Natural killer cell (primary cell): ENCODE measurements at regions not wholly inside any gene's neighbourhood (a gene's known extent, or its start where the extent isn't known, plus 50 kb on each side); places are given as distances from the start of the nearest gene placed in this dataset.

Experiments used
- ATAC-seq, 3 donors: fragments of 150-1000 bp in 2 of 3; fragments of 200-7000 bp in 1 of 3; cut with Tn5 transposase; 1 replicate in 1 of 3; 2 replicates in 2 of 3; pipeline ENCODE4 v1.10.0; 2021; ENCODE audit warnings: mild to moderate bottlenecking in 2 of 3, moderate library complexity in 2 of 3
- DNase-seq, 2 donors: peaks; one replicate each; pipeline versions ENCODE4 v3.0.0 to v3.0.0-alpha.2; 2013 to 2021; ENCODE audit warnings: mixed read lengths in 1 of 2
- H3K27ac ChIP-seq: one replicate; pipeline ENCODE4 v1.5.1; 2013; ENCODE audit warnings: mild to moderate bottlenecking, low read length
- H3K27me3 ChIP-seq: one replicate; pipeline ENCODE4 v1.6.1; 2013; ENCODE audit warnings: low read length; ENCODE audit not compliant: control insufficient read depth, insufficient read depth
- H3K36me3 ChIP-seq: one replicate; pipeline ENCODE4 v1.6.1; 2013; ENCODE audit warnings: low read length; ENCODE audit not compliant: control insufficient read depth, insufficient read depth
- H3K4me1 ChIP-seq: one replicate; pipeline ENCODE4 v1.6.1; 2013; ENCODE audit warnings: low read length; ENCODE audit not compliant: control insufficient read depth, insufficient read depth
- H3K4me3 ChIP-seq: one replicate; pipeline ENCODE4 v1.5.1; 2013; ENCODE audit warnings: low read length
- H3K9me3 ChIP-seq: one replicate; pipeline ENCODE4 v1.6.1; 2013; ENCODE audit warnings: low read length; ENCODE audit not compliant: control insufficient read depth, insufficient read depth
- H3K27ac Mint-ChIP-seq, 2 donors: one replicate each; pipeline ENCODE4 v1.8.0; 2022; ENCODE audit warnings: mild to moderate bottlenecking in 2 of 2, mixed read lengths in 2 of 2, moderate library complexity in 1 of 2
- H3K27me3 Mint-ChIP-seq, 2 donors: one replicate each; pipeline ENCODE4 v1.8.0; 2022; ENCODE audit warnings: low read depth in 2 of 2, mixed read lengths in 2 of 2
- H3K36me3 Mint-ChIP-seq: one replicate; pipeline ENCODE4 v1.8.0; 2022; ENCODE audit warnings: mixed read lengths
- H3K4me1 Mint-ChIP-seq, 2 donors: one replicate each; pipeline ENCODE4 v1.8.0; 2022; ENCODE audit warnings: mixed read lengths in 2 of 2
- H3K4me3 Mint-ChIP-seq: one replicate; pipeline ENCODE4 v1.8.0; 2022; ENCODE audit warnings: mild to moderate bottlenecking, moderate library complexity, mixed read lengths
- H3K9me3 Mint-ChIP-seq, 2 donors: one replicate each; pipeline ENCODE4 v1.8.0; 2022; ENCODE audit warnings: mixed read lengths in 2 of 2
- CTCF ChIP-seq: fragments of 200-600 bp; IDR thresholded peaks from one replicate; pipeline ENCODE4 v1.8.0; 2022; ENCODE audit warnings: antibody characterized with exemption
- WGBS: methylation state at CpG from one replicate; pipeline ENCODE4 v1.1.7; 2013; ENCODE audit warnings: missing lambda C conversion rate; ENCODE audit not compliant: insufficient coverage; 5-methylcytosine and 5-hydroxymethylcytosine counted together
- intact Hi-C: fragments of 100-400 bp; cut with micrococcal nuclease; formaldehyde crosslinking; loops from one replicate; pipeline ENCODE4 v1.14.2; 2022

GRCh38 chrX:5650904-5651303 is 577.8 kb downstream of the NLGN4X start:
- TF ChIP-seq CTCF, result no peak
- H3K9me3 Mint-ChIP-seq, result peaks cover 14 to 19% of the 10 kb centered on the region in 2 donors
- H3K36me3 Mint-ChIP-seq, result peaks cover 7% of the 10 kb centered on the region
- no peaks in the 10 kb centered on the region for H3K27me3 Mint-ChIP-seq
- WGBS, result 62% methylated on average over 3 of the region's 3 CpGs
- Histone ChIP-seq H3K9me3 (no peaks in the 10 kb centered on the region), H3K36me3 (no peaks in the 10 kb centered on the region), H3K27ac (no peak overlapping the region), H3K27me3 (no peaks in the 10 kb centered on the region), H3K4me3 (no peak overlapping the region), H3K4me1 (no peaks in the 10 kb centered on the region)
- no peak overlapping the region for H3K27ac Mint-ChIP-seq
- DNase-seq (no peak), ATAC-seq (no peak)
- H3K4me1 Mint-ChIP-seq, result no peaks in the 10 kb centered on the region
- intact Hi-C loops, result no loop called here
- no peak overlapping the region for H3K4me3 Mint-ChIP-seq

- intact Hi-C loops, result no loop called here
- no peaks in the 10 kb centered on the region for H3K4me1 ChIP-seq
- no peaks in the 10 kb centered on the region for H3K36me3 Mint-ChIP-seq
Measured at GRCh38 chrX:5648941-5649568, 579.6 kb downstream of the NLGN4X start.

DNA sequence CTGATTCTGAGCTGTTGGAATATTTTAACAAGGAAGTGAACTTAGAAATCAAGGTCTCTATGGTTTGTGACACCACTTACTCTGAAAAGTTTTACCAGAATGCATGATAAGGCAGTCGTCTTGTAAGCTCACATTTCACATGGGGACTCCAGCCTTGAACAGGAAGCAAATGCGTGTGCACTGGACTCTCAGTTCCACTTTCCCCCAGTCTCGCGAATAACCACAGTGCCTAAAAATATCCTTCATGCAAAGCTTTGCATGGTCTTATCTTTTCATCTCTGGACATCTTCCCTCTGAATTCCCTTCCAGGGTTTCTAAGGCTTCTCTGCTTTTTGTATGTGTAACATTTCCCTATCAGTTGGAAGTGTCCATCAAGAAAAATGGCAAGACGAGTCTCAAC is 581.8 kb downstream of the NLGN4X start:
- intact Hi-C loops, result no loop called here
- Mint-ChIP-seq H3K27ac (no peak overlapping the region), H3K4me1 (no peaks in the 10 kb centered on the region), H3K4me3 (no peak overlapping the region), H3K27me3 (no peaks in the 10 kb centered on the region), H3K36me3 (no peaks in the 10 kb centered on the region), H3K9me3 (peaks cover 11 to 19% of the 10 kb centered on the region in 2 donors)
- no peak for TF ChIP-seq CTCF
- DNase-seq (no peak), ATAC-seq (no peak)
- Histone ChIP-seq H3K4me3 (no peak overlapping the region), H3K4me1 (no peaks in the 10 kb centered on the region), H3K9me3 (no peaks in the 10 kb centered on the region), H3K27ac (no peak overlapping the region), H3K36me3 (no peaks in the 10 kb centered on the region), H3K27me3 (no peaks in the 10 kb centered on the region)
- 16% methylated on average over 5 of the region's 5 CpGs for WGBS

More at GRCh38 chrX:5648941-5649568, 579.6 kb downstream of the NLGN4X start:
- no peaks in the 10 kb centered on the region for H3K27me3 ChIP-seq
- ATAC-seq (no peak), DNase-seq (no peak)
- H3K27ac ChIP-seq, result no peak overlapping the region
- H3K4me3 ChIP-seq, result no peak overlapping the region
- no peak overlapping the region for H3K27ac Mint-ChIP-seq
- no peaks in the 10 kb centered on the region for H3K36me3 ChIP-seq
- TF ChIP-seq CTCF, result no peak
- no peak overlapping the region for H3K4me3 Mint-ChIP-seq
- H3K9me3 ChIP-seq, result no peaks in the 10 kb centered on the region
- H3K9me3 Mint-ChIP-seq, result peaks cover 13 to 14% of the 10 kb centered on the region in 2 donors
- no peaks in the 10 kb centered on the region for H3K4me1 Mint-ChIP-seq
- H3K27me3 Mint-ChIP-seq, result no peaks in the 10 kb centered on the region
- 87% methylated on average over 8 of the region's 12 CpGs for WGBS

DNA sequence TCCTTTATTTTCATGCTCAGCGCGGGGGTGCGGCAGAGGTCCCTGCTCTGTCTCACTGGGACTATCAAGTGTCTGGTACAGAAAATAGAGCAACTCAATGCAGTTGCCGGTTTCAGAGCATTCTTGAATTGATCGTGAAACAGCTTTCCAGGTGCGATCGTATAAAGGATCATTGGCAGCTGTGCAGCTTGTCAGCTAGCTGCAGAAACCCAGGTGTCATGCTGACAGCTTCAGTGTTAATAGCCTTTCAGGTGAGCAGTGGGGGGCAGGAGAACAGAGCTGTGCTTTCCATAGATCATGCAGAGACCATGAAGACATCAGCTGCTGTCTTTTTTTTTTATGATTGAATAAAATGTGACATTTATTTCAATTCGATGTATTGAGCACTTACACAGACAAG is 583.9 kb downstream of the NLGN4X start:
- TF ChIP-seq CTCF, result no peak
- H3K4me1 Mint-ChIP-seq, result no peaks in the 10 kb centered on the region
- no peak overlapping the region for H3K4me3 ChIP-seq
- DNase-seq (no peak), ATAC-seq (no peak)
- H3K9me3 ChIP-seq, result no peaks in the 10 kb centered on the region
- H3K9me3 Mint-ChIP-seq, result peaks cover 11 to 22% of the 10 kb centered on the region in 2 donors
- no peak overlapping the region for H3K27ac ChIP-seq
- intact Hi-C loops, result no loop called here
- H3K36me3 ChIP-seq, result no peaks in the 10 kb centered on the region
- 71% methylated on average over 7 of the region's 8 CpGs for WGBS
- H3K36me3 Mint-ChIP-seq, result no peaks in the 10 kb centered on the region
- H3K27me3 ChIP-seq, result no peaks in the 10 kb centered on the region
- H3K27me3 Mint-ChIP-seq, result no peaks in the 10 kb centered on the region
- no peak overlapping the region for H3K27ac Mint-ChIP-seq
- no peak overlapping the region for H3K4me3 Mint-ChIP-seq
- H3K4me1 ChIP-seq, result no peaks in the 10 kb centered on the region
